Liver (tissue), 8 donors: ENCODE measurements at regions not wholly inside any gene's neighbourhood (a gene's known extent, or its start where the extent isn't known, plus 50 kb on each side); places are given as distances from the start of the nearest gene placed in this dataset.

Experiments used
- DNase-seq: peaks from one replicate; pipeline ENCODE4 v3.0.0-alpha.2; 2017; ENCODE audit warnings: low spot score
- H3K27ac ChIP-seq, 2 donors: one replicate each; pipeline ENCODE4 v1.7.0; 2013; ENCODE audit warnings: inconsistent platforms in 2 of 2, low read length in 2 of 2, control low read depth in 1 of 2, low read depth in 1 of 2, mild to moderate bottlenecking in 1 of 2
- H3K27me3 ChIP-seq, 4 donors: one replicate each; pipeline versions ENCODE4 v1.6.1 to v1.7.0; 2013; ENCODE audit warnings: low read length in 3 of 4, inconsistent platforms in 1 of 4, mild to moderate bottlenecking in 1 of 4, moderate library complexity in 1 of 4; ENCODE audit not compliant: control insufficient read depth in 4 of 4, insufficient read depth in 4 of 4
- H3K36me3 ChIP-seq, 4 donors: one replicate each; pipeline versions ENCODE4 v1.6.1 to v1.7.0; 2013; ENCODE audit warnings: low read length in 3 of 4, mild to moderate bottlenecking in 3 of 4, low read depth in 1 of 4, moderate library complexity in 1 of 4; ENCODE audit not compliant: control insufficient read depth in 4 of 4, insufficient read depth in 3 of 4
- H3K4me1 ChIP-seq, 4 donors: one replicate each; pipeline versions ENCODE4 v1.6.1 to v1.7.0; 2013; ENCODE audit warnings: low read length in 3 of 4, mild to moderate bottlenecking in 3 of 4, moderate library complexity in 1 of 4; ENCODE audit not compliant: control insufficient read depth in 4 of 4, insufficient read depth in 4 of 4
- H3K4me3 ChIP-seq, 3 donors: one replicate each; pipeline versions ENCODE4 v1.6.1 to v1.7.0; 2013; ENCODE audit warnings: low read length in 3 of 3, control low read depth in 1 of 3, low read depth in 1 of 3, mild to moderate bottlenecking in 1 of 3
- H3K9ac ChIP-seq, 2 donors: one replicate each; pipeline ENCODE4 v1.7.0; 2013; ENCODE audit warnings: low read length in 2 of 2, mild to moderate bottlenecking in 2 of 2, moderate library complexity in 2 of 2, control low read depth in 1 of 2, low read depth in 1 of 2
- H3K9me3 ChIP-seq, 4 donors: one replicate each; pipeline versions ENCODE4 v1.6.1 to v1.7.0; 2013; ENCODE audit warnings: low read length in 3 of 4; ENCODE audit not compliant: control insufficient read depth in 4 of 4
- ATF3 ChIP-seq: IDR thresholded peaks from 2 replicates; pipeline ENCODE4 v1.6.1; 2016; ENCODE audit warnings: antibody characterized with exemption
- CTCF ChIP-seq: fragments of 150-350 bp; IDR thresholded peaks from 2 replicates; pipeline ENCODE4 v1.5.1; 2017; ENCODE audit warnings: improper control_type of control experiment, low read depth, low read length; ENCODE audit not compliant: missing input control
- EGR1 ChIP-seq, 2 donors: IDR thresholded peaks; 2 replicates each; pipeline ENCODE4 v1.6.1; 2016 to 2018; ENCODE audit warnings: antibody characterized with exemption in 2 of 2, low read depth in 2 of 2
- FOXA1 ChIP-seq: IDR thresholded peaks from 2 replicates; pipeline ENCODE4 v1.6.1; 2016; ENCODE audit warnings: antibody characterized with exemption
- FOXA2 ChIP-seq: IDR thresholded peaks from 2 replicates; pipeline ENCODE4 v1.6.1; 2016; ENCODE audit warnings: antibody characterized with exemption
- GABPA ChIP-seq, 2 donors: IDR thresholded peaks in 1 of 2; conservative IDR thresholded peaks in 1 of 2; 2 replicates each; pipeline ENCODE4 v1.6.1; 2016; ENCODE audit warnings: antibody characterized with exemption in 2 of 2, mild to moderate bottlenecking in 1 of 2, moderate library complexity in 1 of 2
- HNF4A ChIP-seq, 2 donors: conservative IDR thresholded peaks; 2 replicates each; pipeline ENCODE4 v1.6.1; 2016; ENCODE audit warnings: antibody characterized with exemption in 2 of 2, mild to moderate bottlenecking in 2 of 2
- HNF4G ChIP-seq: IDR thresholded peaks from 2 replicates; pipeline ENCODE4 v1.6.1; 2016; ENCODE audit warnings: antibody characterized with exemption
- JUND ChIP-seq, 2 donors: IDR thresholded peaks; 2 replicates each; pipeline ENCODE4 v1.6.1; 2016; ENCODE audit warnings: antibody characterized with exemption in 2 of 2
- NR2F2 ChIP-seq: IDR thresholded peaks from 2 replicates; pipeline ENCODE4 v1.6.1; 2016; ENCODE audit warnings: antibody characterized with exemption
- RAD21 ChIP-seq, 2 donors: IDR thresholded peaks; 2 replicates each; pipeline ENCODE4 v1.6.1; 2016; ENCODE audit warnings: antibody characterized with exemption in 2 of 2, mild to moderate bottlenecking in 2 of 2
- RXRA ChIP-seq, 2 donors: IDR thresholded peaks; 2 replicates each; pipeline ENCODE4 v1.6.1; 2017 to 2018; ENCODE audit warnings: antibody characterized with exemption in 2 of 2, mild to moderate bottlenecking in 1 of 2
- SP1 ChIP-seq: IDR thresholded peaks from 2 replicates; pipeline ENCODE4 v1.6.1; 2018; ENCODE audit warnings: antibody characterized with exemption, mild to moderate bottlenecking
- TAF1 ChIP-seq: conservative IDR thresholded peaks from 2 replicates; pipeline ENCODE4 v1.6.1; 2016; ENCODE audit warnings: antibody characterized with exemption, mild to moderate bottlenecking
- YY1 ChIP-seq: IDR thresholded peaks from 2 replicates; pipeline ENCODE4 v1.6.1; 2016; ENCODE audit warnings: antibody characterized with exemption, mild to moderate bottlenecking
- WGBS: extraction: QIAGEN DNeasy Blood & Tissue Kit; methylation state at CpG from one replicate; pipeline ENCODE4 v1.1.7; 2013; 5-methylcytosine and 5-hydroxymethylcytosine counted together
- TF ChIP-seq, protein P1 (sequence below): IDR thresholded peaks from 2 replicates; pipeline ENCODE4 v1.6.1; 2016; ENCODE audit warnings: antibody characterized with exemption, mild to moderate bottlenecking
- TF ChIP-seq, protein P2 (sequence below): IDR thresholded peaks from 2 replicates; pipeline ENCODE4 v1.6.1; 2016; ENCODE audit warnings: antibody characterized with exemption
- TF ChIP-seq, protein P3 (sequence below): IDR thresholded peaks from 2 replicates; pipeline ENCODE4 v1.6.1; 2016; ENCODE audit warnings: antibody characterized with exemption
- donor health status: healthy.
- donor health status: healthy.
- donor health status: healthy.
- donor health status: healthy.
- donor health status: healthy.

DNA sequence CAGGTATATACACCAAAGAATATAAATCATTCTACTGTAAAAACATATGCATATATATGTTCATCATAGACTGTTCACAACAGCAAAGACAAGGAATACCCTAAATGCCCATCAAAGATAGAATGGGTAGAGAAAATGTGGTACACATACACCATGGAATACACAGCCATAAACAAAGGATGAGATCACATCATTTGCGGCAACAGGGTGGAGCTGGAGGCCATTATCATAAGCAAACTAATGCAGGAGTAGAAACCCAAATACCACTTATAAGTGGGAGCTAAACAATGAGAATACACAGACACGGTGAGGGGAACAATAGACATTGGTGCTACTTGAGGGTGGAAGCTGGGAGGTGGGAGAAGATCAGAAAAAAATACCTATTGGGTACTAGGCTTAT, 117.6 kb downstream of the COX7C start:
- Histone ChIP-seq H3K9ac (no peak overlapping the region), H3K9me3 (peaks cover 0 to 9% (median 3%) of the 10 kb centered on the region in 4 donors), H3K36me3 (no peaks in the 10 kb centered on the region), H3K4me3 (no peak overlapping the region), H3K27me3 (peaks cover 0 to 2% (median 0%) of the 10 kb centered on the region in 4 donors), H3K27ac (no peak overlapping the region), H3K4me1 (no peaks in the 10 kb centered on the region)
- DNase-seq: no peak
- 68% methylated on average over 2 of the region's 2 CpGs for WGBS
- TF ChIP-seq HNF4G (no peak), YY1 (no peak), EGR1 (IDR thresholded peaks at IDR 0.05; ENCODE audit: low read depth in 2 of 2) (no peak), HNF4A (conservative IDR thresholded peaks at IDR 0.05) (no peak), FOXA2 (no peak), GABPA (IDR thresholded peaks at IDR 0.05 in 1 of 2, conservative IDR thresholded peaks at IDR 0.05 in 1 of 2) (no peak), ATF3 (no peak), JUND (IDR thresholded peaks at IDR 0.05) (no peak), CTCF (no peak), RAD21 (IDR thresholded peaks at IDR 0.05) (no peak), NR2F2 (no peak), FOXA1 (no peak), TAF1 (no peak), SP1 (no peak)
- TF ChIP-seq, protein P1, sequence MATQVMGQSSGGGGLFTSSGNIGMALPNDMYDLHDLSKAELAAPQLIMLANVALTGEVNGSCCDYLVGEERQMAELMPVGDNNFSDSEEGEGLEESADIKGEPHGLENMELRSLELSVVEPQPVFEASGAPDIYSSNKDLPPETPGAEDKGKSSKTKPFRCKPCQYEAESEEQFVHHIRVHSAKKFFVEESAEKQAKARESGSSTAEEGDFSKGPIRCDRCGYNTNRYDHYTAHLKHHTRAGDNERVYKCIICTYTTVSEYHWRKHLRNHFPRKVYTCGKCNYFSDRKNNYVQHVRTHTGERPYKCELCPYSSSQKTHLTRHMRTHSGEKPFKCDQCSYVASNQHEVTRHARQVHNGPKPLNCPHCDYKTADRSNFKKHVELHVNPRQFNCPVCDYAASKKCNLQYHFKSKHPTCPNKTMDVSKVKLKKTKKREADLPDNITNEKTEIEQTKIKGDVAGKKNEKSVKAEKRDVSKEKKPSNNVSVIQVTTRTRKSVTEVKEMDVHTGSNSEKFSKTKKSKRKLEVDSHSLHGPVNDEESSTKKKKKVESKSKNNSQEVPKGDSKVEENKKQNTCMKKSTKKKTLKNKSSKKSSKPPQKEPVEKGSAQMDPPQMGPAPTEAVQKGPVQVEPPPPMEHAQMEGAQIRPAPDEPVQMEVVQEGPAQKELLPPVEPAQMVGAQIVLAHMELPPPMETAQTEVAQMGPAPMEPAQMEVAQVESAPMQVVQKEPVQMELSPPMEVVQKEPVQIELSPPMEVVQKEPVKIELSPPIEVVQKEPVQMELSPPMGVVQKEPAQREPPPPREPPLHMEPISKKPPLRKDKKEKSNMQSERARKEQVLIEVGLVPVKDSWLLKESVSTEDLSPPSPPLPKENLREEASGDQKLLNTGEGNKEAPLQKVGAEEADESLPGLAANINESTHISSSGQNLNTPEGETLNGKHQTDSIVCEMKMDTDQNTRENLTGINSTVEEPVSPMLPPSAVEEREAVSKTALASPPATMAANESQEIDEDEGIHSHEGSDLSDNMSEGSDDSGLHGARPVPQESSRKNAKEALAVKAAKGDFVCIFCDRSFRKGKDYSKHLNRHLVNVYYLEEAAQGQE: no peak
- TF ChIP-seq, protein P2, sequence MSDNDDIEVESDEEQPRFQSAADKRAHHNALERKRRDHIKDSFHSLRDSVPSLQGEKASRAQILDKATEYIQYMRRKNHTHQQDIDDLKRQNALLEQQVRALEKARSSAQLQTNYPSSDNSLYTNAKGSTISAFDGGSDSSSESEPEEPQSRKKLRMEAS: no peak

DNA sequence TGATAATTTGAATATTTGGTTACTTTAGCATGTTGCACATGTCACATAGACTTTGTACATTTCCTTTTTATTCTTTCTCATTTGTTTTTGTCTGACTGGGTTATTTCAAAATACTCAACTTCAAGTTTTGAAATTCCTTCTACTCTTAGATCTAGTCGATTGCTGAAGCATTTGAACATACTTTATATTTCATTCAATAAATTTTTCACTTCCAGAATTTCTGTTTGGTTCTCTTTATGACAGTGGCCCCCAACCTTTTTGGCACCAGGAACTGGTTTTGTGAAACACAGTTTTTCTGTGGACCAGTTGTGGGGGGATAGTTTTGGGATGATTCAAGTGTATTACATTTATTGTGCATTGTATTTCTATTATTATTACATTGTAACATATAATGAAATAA, 119.8 kb downstream of the COX7C start:
- no peaks in the 10 kb centered on the region for H3K36me3 ChIP-seq
- 65% methylated on average over 1 of the region's 1 CpG for WGBS
- no peak for DNase-seq
- no peak overlapping the region for H3K4me3 ChIP-seq
- H3K4me1 ChIP-seq: no peaks in the 10 kb centered on the region
- peaks cover 0 to 2% (median 0%) of the 10 kb centered on the region in 4 donors for H3K27me3 ChIP-seq
- H3K9ac ChIP-seq: no peak overlapping the region
- H3K27ac ChIP-seq: no peak overlapping the region
- peaks cover 0 to 7% (median 3%) of the 10 kb centered on the region in 4 donors for H3K9me3 ChIP-seq
- TF ChIP-seq TAF1 (no peak), SP1 (no peak), NR2F2 (no peak), RAD21 (IDR thresholded peaks at IDR 0.05) (no peak), RXRA (IDR thresholded peaks at IDR 0.05) (no peak), HNF4A (conservative IDR thresholded peaks at IDR 0.05) (no peak), GABPA (IDR thresholded peaks at IDR 0.05 in 1 of 2, conservative IDR thresholded peaks at IDR 0.05 in 1 of 2) (no peak), EGR1 (IDR thresholded peaks at IDR 0.05; ENCODE audit: low read depth in 2 of 2) (no peak), HNF4G (no peak), YY1 (no peak), JUND (IDR thresholded peaks at IDR 0.05) (no peak), ATF3 (no peak), FOXA2 (no peak), FOXA1 (no peak)
- TF ChIP-seq, protein P2: no peak
- TF ChIP-seq, protein P1: no peak
- TF ChIP-seq, protein P3, sequence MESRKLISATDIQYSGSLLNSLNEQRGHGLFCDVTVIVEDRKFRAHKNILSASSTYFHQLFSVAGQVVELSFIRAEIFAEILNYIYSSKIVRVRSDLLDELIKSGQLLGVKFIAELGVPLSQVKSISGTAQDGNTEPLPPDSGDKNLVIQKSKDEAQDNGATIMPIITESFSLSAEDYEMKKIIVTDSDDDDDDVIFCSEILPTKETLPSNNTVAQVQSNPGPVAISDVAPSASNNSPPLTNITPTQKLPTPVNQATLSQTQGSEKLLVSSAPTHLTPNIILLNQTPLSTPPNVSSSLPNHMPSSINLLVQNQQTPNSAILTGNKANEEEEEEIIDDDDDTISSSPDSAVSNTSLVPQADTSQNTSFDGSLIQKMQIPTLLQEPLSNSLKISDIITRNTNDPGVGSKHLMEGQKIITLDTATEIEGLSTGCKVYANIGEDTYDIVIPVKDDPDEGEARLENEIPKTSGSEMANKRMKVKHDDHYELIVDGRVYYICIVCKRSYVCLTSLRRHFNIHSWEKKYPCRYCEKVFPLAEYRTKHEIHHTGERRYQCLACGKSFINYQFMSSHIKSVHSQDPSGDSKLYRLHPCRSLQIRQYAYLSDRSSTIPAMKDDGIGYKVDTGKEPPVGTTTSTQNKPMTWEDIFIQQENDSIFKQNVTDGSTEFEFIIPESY: no peak
